ENCODE measurements at regions not wholly inside any gene's neighbourhood (a gene's known extent, or its start where the extent isn't known, plus 50 kb on each side); places are given as distances from the start of the nearest gene placed in this dataset.

DNA sequence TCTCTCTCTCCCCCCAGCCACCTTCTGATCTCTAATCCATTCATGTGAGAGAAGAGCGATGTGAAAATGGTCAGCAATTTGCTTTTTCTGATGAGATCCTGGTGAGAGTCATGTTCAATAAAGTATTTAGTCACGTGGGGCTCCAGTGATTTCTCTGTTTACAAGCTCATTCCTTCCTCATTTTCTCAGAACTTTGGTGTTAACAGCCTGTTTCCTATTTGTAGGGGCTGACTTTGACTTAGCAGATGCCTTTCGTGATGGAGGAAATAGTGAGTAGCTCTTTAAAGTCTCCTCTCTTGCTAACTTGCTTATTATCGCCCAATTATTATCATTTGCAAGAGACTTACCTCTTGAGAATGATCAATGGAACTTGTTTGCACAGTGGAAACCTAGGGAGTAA, 72.6 kb upstream of the CD99 start:
- no peak for DNase-seq
- Mint-ChIP-seq H3K4me3 (no peak overlapping the region), H3K36me3 (ENCODE audit: low read depth) (peaks cover 93% of the 10 kb centered on the region), H3K4me1 (ENCODE audit: low read depth) (peaks cover 23% of the 10 kb centered on the region), H3K9me3 (no peaks in the 10 kb centered on the region), H3K27me3 (no peaks in the 10 kb centered on the region), H3K27ac (no peak overlapping the region)

DNA sequence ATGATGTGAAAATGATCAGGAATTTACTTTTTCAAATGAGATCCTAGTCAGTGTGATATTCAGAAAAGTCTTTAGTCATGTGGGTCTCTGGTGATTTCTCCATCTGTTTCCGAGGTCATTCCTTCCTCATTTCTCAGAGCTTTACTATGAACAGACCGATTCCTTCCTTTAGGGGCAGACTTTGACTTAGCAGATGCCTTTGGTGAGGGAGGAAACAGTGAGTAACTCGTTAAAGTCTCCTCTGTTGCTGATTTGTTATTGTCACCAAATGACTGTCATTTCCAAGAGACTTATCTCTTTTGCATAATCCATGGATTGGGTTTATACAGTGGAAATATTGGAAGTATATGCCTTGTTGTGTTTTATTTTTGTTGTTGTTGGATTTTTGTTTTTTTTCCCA, 76.2 kb upstream of the CD99 start:
- DNase-seq, result no peak
- peaks cover 85% of the 10 kb centered on the region for H3K36me3 Mint-ChIP-seq (ENCODE audit: low read depth)
- no peak overlapping the region for H3K4me3 Mint-ChIP-seq
- no peaks in the 10 kb centered on the region for H3K27me3 Mint-ChIP-seq
- no peaks in the 10 kb centered on the region for H3K9me3 Mint-ChIP-seq
- H3K4me1 Mint-ChIP-seq (ENCODE audit: low read depth), result peaks cover 44% of the 10 kb centered on the region
- peak overlapping the region; percentile 85 for H3K27ac Mint-ChIP-seq

DNA sequence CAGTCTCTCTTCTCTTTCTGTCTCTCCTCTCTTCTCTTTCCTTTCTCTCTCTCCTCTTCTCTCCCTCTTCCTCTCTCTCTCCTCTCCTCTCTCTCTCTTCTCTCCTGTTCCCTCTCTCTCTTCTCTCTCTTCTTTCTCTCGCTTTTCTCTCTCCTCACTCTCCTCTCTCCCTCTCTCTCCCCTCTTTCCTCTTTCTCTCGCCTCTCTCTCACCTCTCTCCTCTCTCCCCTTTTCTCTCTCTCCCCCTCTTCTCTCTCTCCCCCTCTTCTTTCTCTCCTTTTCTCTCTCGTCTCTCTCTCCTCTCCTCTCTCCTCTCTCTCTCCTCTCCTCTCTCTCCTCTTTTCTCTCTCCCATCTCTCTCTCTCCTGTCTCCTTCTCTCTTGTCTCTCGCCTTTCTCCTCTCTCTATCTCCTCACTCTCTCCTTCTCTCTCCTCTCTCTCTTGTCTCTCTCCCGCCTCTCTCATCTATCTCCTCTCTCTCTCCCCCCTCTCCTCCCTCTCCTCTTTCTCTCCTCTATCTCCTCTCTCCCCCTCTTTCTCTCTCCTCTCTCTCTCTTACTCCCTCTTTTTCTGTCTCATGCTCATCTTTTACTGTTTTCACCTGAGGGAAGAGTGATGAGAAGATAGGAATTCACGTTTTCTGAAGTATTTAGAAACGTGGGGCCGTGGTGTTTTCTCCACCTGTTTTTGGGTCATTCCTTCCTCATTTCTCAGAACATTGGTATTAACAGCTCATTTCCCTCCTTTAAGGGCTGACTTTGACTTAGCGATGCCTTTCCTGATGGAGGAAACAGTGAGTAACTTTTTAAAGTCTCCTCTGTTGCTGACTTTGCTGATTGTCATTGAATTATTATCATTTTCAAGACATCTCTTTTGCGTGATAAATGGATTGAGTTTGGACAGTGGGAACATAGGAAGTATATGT, 80.6 kb upstream of the CD99 start:
- Mint-ChIP-seq H3K27me3 (no peaks in the 10 kb centered on the region), H3K4me3 (peak overlapping the region; percentile 91), H3K36me3 (ENCODE audit: low read depth) (peaks cover 58% of the 10 kb centered on the region), H3K27ac (peak overlapping the region; percentile 88), H3K9me3 (no peaks in the 10 kb centered on the region), H3K4me1 (ENCODE audit: low read depth) (peaks cover 58% of the 10 kb centered on the region)
- no peak for DNase-seq

DNA sequence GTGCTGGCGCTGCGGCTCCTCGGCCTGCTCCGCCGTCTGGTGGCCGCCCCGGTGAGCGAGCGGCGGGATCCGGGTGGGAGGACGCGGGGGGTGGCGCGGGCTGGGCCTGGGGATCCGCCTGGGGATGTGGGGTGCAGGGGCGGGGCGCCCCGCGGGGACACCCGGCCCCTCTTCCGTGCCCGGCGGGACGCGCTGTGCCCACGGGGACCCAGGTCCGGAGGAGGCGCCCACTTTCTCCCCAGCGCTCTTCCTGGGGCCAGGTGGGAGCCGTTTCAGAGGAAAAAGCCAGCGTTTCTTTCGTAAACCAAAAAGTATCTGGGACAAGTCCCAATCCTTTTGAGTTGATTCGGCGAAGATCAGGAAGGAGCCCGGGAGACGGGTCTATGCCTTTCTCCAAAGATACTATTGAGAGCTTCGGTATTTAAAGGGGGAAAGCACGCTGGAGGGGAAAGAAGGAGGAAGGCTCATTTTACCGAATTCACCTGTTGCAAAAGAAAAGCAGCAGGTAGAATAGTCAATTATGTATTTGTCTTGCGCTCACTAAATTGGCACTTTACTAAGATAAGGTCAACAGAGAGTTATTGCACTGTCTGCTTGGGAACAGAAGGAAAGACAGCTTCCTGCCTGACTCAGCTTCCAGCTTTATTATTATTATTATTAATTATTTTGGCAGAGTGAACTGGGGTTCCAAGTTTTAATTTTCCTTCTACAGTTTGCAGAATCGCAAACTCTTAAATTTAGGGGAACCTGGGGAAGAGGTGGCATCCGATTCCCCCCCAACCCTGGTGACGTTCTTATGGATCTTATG, 81.5 kb upstream of the CD99 start:
- no peak for DNase-seq
- peaks cover 49% of the 10 kb centered on the region for H3K36me3 Mint-ChIP-seq (ENCODE audit: low read depth)
- H3K4me3 Mint-ChIP-seq, result peak overlapping the region; percentile 91
- H3K27me3 Mint-ChIP-seq, result no peaks in the 10 kb centered on the region
- H3K27ac Mint-ChIP-seq, result peak overlapping the region; percentile 88
- H3K9me3 Mint-ChIP-seq, result no peaks in the 10 kb centered on the region
- peaks cover 52% of the 10 kb centered on the region for H3K4me1 Mint-ChIP-seq (ENCODE audit: low read depth)

DNA sequence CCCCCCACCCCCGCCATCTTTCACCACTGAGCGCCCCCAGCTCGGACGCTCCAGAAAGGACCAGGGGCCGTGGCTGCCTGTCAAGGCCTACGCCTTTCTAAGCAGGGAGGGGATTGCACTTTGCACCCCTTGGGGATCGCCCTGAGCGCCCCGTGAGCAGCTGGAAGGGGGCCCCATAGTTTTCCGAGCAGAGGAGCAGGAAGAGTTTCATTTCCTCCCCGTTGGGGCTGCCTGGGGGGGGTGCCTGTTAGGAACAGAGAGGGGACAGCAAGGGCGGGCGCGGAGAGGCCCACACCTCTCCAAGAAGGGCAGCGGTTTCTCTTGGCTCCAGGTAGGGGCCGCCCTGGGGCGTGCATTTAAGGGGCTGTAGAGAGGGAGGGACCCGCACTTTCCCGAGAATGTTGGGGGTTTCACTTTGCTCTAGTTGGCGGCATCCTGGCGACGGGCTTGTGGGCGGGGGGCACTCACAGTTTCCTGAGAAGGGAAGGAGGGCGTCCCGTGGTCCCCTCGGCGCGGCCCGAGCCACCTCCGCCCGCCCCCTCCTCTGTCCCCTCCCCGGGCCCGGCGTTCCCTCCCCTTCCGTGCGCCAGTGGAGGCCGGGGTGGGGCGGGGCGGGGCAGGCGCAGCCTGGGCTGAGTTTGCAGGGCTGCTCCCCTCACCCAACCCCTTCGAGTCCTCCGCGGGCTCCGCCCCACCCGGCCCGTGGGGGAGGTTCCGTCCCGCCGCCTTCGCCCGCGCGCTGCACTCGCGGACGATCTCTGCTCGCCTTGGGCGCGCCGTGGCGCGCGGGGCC, 82.3 kb upstream of the CD99 start:
- Mint-ChIP-seq H3K4me1 (ENCODE audit: low read depth) (peaks cover 50% of the 10 kb centered on the region), H3K9me3 (no peaks in the 10 kb centered on the region), H3K27me3 (no peaks in the 10 kb centered on the region), H3K27ac (peak overlapping the region; percentile 88), H3K4me3 (peak overlapping the region; percentile 91), H3K36me3 (ENCODE audit: low read depth) (peaks cover 42% of the 10 kb centered on the region)
- peak; percentile 92 for DNase-seq

DNA sequence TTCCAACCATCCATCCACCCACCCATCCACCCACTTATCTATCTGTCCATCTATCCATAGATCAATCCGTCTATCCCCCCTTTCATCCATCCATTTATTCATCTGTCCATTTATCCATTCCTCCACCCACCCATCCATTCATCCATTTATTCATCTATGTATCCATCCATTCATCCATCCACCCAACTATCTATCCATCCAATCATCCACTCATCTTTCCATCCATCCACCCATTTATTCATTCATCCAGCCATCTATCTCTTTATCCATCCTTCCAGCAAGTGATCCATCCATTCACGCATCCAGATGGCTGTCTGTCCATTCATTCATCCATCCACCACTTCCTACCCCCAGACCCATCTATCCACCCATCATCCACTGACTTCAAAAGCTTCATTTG, 84.0 kb upstream of the CD99 start:
- Mint-ChIP-seq H3K27ac (no peak overlapping the region), H3K4me1 (ENCODE audit: low read depth) (peaks cover 43% of the 10 kb centered on the region), H3K9me3 (no peaks in the 10 kb centered on the region), H3K27me3 (no peaks in the 10 kb centered on the region), H3K4me3 (no peak overlapping the region), H3K36me3 (ENCODE audit: low read depth) (peaks cover 38% of the 10 kb centered on the region)
- DNase-seq, result no peak

DNA sequence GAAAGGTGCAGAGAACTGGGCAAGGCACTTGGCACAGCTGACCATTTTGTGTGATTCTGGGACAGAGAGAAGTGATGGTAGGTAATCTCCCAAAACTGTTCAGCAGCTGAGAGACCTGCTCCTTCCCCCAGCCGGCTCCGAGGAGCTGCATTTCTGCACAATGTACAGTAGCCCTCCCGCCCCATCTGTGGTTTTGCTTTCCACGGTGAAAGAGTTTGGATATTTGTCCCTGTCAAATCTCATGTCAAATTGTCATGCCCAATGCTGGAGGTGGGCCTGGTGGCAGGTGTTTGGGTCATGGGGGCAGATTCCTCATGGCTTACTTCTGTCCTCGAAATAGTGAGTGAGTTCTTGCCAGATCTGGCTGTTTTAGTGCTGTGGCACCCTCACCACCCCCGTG, 90.5 kb upstream of the CD99 start:
- Mint-ChIP-seq H3K4me3 (no peak overlapping the region), H3K27ac (no peak overlapping the region), H3K4me1 (ENCODE audit: low read depth) (peaks cover 3% of the 10 kb centered on the region), H3K9me3 (no peaks in the 10 kb centered on the region), H3K36me3 (ENCODE audit: low read depth) (peaks cover 41% of the 10 kb centered on the region), H3K27me3 (no peaks in the 10 kb centered on the region)
- no peak for DNase-seq

DNA sequence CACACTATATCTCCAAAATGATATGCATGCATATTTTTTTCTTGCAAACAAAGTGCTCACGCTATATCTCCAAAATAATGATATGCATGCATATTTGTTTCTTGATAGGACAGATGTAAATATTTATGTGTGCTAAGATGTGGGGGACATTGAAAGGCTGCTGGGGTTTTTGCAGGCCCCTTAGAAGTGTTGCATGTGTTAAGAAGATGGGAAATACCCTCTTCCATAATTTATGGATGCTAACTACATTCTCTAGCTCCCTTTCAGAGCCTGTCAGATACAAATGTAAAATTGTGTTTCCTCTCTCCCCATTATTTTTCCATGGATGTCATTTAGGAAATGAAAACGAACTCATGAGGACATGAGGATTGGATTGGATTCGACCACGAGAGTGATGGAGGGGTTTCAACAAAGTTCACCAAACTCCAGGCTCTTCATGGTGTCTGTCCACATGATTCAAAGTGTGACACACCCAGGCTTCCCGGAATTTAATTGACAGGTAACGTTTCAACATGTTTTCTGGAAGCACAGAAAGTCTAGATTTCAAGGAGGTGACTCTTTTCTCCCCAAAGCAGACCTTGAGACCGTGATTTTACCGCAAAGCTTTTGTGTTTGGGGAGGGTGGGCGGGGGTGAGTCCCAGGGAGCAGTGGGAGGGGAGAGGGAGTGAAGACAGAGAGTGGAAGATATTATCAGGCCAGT, 94.4 kb upstream of the CD99 start:
- DNase-seq, result no peak
- H3K27me3 Mint-ChIP-seq, result no peaks in the 10 kb centered on the region
- H3K4me1 Mint-ChIP-seq (ENCODE audit: low read depth), result peaks cover 3% of the 10 kb centered on the region
- H3K9me3 Mint-ChIP-seq, result no peaks in the 10 kb centered on the region
- no peak overlapping the region for H3K4me3 Mint-ChIP-seq
- H3K36me3 Mint-ChIP-seq (ENCODE audit: low read depth), result peaks cover 28% of the 10 kb centered on the region
- no peak overlapping the region for H3K27ac Mint-ChIP-seq

DNA sequence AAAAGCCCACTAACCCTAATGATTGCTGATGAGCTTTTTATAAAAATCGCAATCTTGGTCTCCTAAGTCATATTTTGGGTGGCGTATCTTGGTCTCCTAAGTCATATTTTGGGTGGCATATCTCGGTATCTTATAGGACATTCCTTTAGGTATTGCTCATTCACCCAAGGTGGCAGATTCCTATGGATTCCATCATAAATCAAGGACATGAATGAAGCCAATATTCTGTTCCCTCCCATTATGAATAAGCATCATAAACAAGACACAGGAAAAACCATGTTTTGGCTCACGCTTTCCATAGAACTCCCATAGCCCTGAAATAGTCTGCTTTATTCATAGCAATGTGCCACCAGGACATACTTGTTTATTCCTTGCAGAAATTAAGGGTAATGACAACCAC, 95.0 kb upstream of the CD99 start:
- DNase-seq, result no peak
- Mint-ChIP-seq H3K4me3 (no peak overlapping the region), H3K27me3 (no peaks in the 10 kb centered on the region), H3K9me3 (no peaks in the 10 kb centered on the region), H3K4me1 (ENCODE audit: low read depth) (peaks cover 3% of the 10 kb centered on the region), H3K36me3 (ENCODE audit: low read depth) (peaks cover 22% of the 10 kb centered on the region), H3K27ac (no peak overlapping the region)

DNA sequence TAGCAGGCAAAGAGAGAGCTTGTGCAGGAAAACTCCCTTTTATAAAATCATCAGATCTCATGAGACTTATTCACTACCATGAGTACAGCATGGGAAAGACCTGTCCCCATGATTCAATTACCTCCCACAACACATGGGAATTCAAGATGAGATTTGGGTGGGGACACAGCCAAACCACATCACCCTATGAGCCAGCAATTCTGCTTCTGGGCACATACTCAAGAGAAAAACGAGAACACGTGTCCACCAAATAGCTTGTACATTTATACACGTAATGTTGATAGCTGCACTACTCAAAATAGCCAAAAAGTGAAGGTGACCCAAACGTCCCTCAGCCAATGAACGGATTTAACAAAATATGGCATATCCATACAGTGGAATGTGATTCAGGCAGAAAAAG, 94.5 kb upstream of the DHRSX start:
- Mint-ChIP-seq H3K36me3 (ENCODE audit: low read depth) (peaks cover 15% of the 10 kb centered on the region), H3K27me3 (no peaks in the 10 kb centered on the region), H3K27ac (no peak overlapping the region), H3K4me3 (no peak overlapping the region), H3K4me1 (ENCODE audit: low read depth) (peaks cover 3% of the 10 kb centered on the region), H3K9me3 (no peaks in the 10 kb centered on the region)
- no peak for DNase-seq

DNA sequence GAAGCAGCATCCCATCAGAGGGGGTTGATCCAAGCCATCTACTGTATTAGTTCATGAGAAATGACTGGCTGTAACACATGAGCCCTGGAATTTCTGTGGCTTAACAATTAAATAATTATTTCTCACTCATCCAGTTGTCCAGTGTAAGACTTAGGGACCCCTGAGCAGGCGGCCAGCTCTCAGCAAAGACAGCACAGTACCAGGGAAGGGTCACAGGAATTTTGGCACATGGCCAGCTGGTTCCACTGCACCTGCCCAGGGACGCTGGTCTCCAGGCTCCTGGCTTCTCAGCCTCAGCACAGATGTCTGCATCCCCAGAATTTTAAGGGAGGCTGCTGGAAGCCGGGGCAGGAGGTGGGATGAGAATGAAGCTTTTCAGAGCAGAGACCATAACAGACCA, 93.7 kb upstream of the DHRSX start:
- H3K9me3 Mint-ChIP-seq, result no peaks in the 10 kb centered on the region
- peaks cover 10% of the 10 kb centered on the region for H3K36me3 Mint-ChIP-seq (ENCODE audit: low read depth)
- no peak for DNase-seq
- peaks cover 3% of the 10 kb centered on the region for H3K4me1 Mint-ChIP-seq (ENCODE audit: low read depth)
- H3K27ac Mint-ChIP-seq, result no peak overlapping the region
- no peak overlapping the region for H3K4me3 Mint-ChIP-seq
- no peaks in the 10 kb centered on the region for H3K27me3 Mint-ChIP-seq

DNA sequence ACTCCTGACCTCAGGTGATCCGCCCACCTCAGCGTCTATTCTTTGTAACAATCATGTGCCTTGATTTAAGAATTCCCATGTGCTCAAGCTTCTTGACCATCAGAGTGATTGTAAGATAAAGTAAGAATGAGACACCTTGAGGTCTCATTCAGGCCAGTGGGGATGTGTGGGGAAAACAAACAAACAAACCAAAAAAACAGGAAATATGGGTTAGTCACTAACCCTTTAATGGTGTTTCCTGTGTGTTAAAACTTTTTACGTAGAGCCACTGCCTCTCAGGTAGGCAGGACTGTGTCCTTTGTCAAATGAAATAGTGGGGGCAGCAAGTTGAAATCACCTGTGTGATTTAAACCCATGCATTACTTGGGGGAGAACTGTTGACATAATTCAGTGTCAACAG, 91.5 kb upstream of the DHRSX start:
- H3K36me3 Mint-ChIP-seq (ENCODE audit: low read depth), result peaks cover 5% of the 10 kb centered on the region
- no peaks in the 10 kb centered on the region for H3K9me3 Mint-ChIP-seq
- no peak overlapping the region for H3K4me3 Mint-ChIP-seq
- H3K4me1 Mint-ChIP-seq (ENCODE audit: low read depth), result peaks cover 3% of the 10 kb centered on the region
- DNase-seq, result no peak
- no peak overlapping the region for H3K27ac Mint-ChIP-seq
- H3K27me3 Mint-ChIP-seq, result no peaks in the 10 kb centered on the region

DNA sequence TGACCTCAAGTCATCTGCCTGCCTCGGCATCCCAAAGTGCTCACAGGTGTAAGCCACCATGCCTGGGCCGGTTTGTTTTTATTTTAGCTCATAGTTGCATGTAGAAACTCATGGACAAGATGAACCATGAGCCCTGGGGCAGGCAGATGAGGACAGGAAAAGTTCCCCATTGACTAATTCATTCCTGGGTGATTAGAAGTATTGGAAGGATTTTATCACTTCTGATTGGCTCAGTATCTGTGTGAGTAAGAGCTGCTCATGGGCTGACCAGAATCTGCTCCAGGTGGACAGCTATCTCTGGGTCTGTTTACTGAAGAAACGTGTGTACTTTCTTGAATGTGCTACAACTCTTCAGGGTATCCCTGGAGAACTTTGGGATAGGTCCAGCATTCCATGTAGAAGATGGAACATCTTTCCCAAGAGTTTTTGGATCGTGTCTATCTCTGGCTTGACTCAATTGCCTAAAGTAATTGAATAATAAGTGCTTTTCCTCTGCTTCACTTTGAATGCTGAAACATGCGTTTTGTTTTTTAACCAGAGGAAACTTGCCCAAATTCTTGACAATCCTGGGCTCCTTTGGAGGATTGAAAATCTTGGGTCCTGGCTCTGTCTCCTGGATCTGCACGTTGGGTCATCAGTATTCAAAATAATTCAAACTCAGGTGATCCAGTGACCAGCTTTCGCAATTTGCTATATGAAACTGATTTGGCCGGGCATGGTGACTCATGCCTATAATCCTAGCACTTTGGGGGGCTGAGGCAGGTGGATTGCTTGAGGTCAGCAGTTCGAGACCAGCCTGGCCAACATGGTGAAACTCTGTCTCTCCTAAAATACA, 88.6 kb upstream of the DHRSX start:
- DNase-seq, result no peak
- Mint-ChIP-seq H3K27ac (no peak overlapping the region), H3K36me3 (ENCODE audit: low read depth) (no peaks in the 10 kb centered on the region), H3K4me3 (no peak overlapping the region), H3K4me1 (ENCODE audit: low read depth) (peaks cover 7% of the 10 kb centered on the region), H3K9me3 (no peaks in the 10 kb centered on the region), H3K27me3 (peaks cover 12% of the 10 kb centered on the region)

All from activated T-cell treated with anti-CD3 and anti-CD28 coated beads, Interleukin-2, amount 50 U/mL, for 24 hours (primary cell).